Spleen (tissue), 7 donors: ENCODE measurements at regions not wholly inside any gene's neighbourhood (a gene's known extent, or its start where the extent isn't known, plus 50 kb on each side); places are given as distances from the start of the nearest gene placed in this dataset.

Experiments used
- POLR2A ChIP-seq, 3 donors: fragments of 450-650 bp; IDR thresholded peaks; one replicate each; pipeline ENCODE4 v1.5.1; 2017; ENCODE audit warnings: antibody characterized with exemption in 3 of 3, mild to moderate bottlenecking in 1 of 3
- TF ChIP-seq, protein P1 (sequence below), 11 experiments: fragments of 200-600 bp in 7 of 11; fragments of 450-650 bp in 4 of 11; sonication (generic) in 4 of 11; IDR thresholded peaks in 8 of 11; conservative IDR thresholded peaks in 3 of 11; 1 replicate in 7 of 11; 2 replicates in 4 of 11; pipeline versions ENCODE4 v1.4.0 to v1.8.0; 2016 to 2021; ENCODE audit warnings: antibody characterized with exemption in 11 of 11, inconsistent platforms in 4 of 11, mild to moderate bottlenecking in 1 of 11
- donor health status: DM: no; HTN: no; CAD: no; lungs with moderate emphysema.
- donor health status: DM: no; HTN: no; CAD: no.
- donor health status: DM: no; HTN: no; CAD: no.

DNA sequence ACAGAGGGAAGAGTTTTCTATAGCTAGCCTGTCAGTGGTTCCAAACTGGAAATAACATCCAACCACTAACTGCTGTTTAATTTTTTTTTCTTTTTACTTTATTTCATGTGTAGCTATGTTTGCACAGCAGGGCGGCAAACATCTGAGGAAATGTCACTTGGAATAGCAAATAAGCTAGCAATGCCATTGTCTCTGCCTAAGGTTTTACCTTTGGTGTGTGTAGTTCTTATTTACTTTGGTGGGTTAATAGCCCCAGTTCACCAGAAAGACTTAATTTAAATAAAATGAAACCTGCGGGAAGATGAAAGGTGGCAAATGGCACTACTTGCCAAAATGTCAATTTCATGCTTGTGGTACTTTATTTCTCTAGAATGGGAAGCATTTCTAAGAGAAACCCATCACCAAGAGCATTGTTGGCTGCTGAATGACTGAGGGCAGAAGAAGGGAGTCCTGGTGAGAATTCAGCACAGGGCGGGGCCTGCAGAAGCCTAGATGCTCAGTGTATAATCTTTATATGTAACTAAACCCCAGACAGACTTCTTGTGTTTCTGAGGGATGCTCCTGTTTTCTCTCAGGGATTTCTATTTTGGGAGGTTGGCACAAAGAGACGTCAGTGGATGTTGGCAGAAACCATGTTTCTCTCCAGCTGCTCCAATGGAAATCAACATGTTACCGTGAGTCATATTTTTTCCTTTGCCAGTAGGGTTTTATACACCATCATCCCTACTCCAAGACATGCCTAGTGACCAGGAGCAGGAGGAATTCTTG lies 300.4 kb upstream of the NT5C1B start:
- TF ChIP-seq, protein P1, sequence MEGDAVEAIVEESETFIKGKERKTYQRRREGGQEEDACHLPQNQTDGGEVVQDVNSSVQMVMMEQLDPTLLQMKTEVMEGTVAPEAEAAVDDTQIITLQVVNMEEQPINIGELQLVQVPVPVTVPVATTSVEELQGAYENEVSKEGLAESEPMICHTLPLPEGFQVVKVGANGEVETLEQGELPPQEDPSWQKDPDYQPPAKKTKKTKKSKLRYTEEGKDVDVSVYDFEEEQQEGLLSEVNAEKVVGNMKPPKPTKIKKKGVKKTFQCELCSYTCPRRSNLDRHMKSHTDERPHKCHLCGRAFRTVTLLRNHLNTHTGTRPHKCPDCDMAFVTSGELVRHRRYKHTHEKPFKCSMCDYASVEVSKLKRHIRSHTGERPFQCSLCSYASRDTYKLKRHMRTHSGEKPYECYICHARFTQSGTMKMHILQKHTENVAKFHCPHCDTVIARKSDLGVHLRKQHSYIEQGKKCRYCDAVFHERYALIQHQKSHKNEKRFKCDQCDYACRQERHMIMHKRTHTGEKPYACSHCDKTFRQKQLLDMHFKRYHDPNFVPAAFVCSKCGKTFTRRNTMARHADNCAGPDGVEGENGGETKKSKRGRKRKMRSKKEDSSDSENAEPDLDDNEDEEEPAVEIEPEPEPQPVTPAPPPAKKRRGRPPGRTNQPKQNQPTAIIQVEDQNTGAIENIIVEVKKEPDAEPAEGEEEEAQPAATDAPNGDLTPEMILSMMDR (IDR thresholded peaks at IDR 0.05 in 8 of 11, conservative IDR thresholded peaks at IDR 0.05 in 3 of 11): no peak
- TF ChIP-seq POLR2A (IDR thresholded peaks at IDR 0.05): no peak
